HEK293T (cell line): ENCODE measurements at regions not wholly inside any gene's neighbourhood (a gene's known extent, or its start where the extent isn't known, plus 50 kb on each side); places are given as distances from the start of the nearest gene placed in this dataset.

ENCODE experiments used
- ARNT ChIP-seq: fragments of 450-650 bp; IDR thresholded peaks from 2 replicates; pipeline ENCODE4 v1.6.1; 2017; ENCODE audit warnings: mild to moderate bottlenecking
- BHLHE40 ChIP-seq: fragments of 450-650 bp; IDR thresholded peaks from 2 replicates; pipeline ENCODE4 v1.6.1; 2016; ENCODE audit warnings: mild to moderate bottlenecking, moderate library complexity, borderline replicate concordance
- FOXA1 ChIP-seq: fragments of 450-650 bp; IDR thresholded peaks from 2 replicates; pipeline ENCODE4 v1.6.1; 2016; ENCODE audit warnings: mild to moderate bottlenecking
- FOXK2 ChIP-seq: fragments of 450-650 bp; IDR thresholded peaks from 2 replicates; pipeline ENCODE4 v1.6.1; 2016; ENCODE audit warnings: mild to moderate bottlenecking
- HDGF ChIP-seq: fragments of 450-650 bp; IDR thresholded peaks from 2 replicates; pipeline ENCODE4 v1.6.1; 2017; ENCODE audit warnings: antibody characterized with exemption, borderline replicate concordance
- SUZ12 ChIP-seq: fragments of 450-650 bp; IDR thresholded peaks from 2 replicates; pipeline ENCODE4 v1.6.1; 2016; ENCODE audit warnings: mild to moderate bottlenecking
- TARDBP ChIP-seq: fragments of 450-650 bp; IDR thresholded peaks from 2 replicates; pipeline ENCODE4 v1.6.1; 2016
- ZNF384 ChIP-seq: fragments of 450-650 bp; IDR thresholded peaks from 2 replicates; pipeline ENCODE4 v1.6.1; 2016

GRCh38 chr1:81071072-81071858 lies 729.5 kb upstream of the ADGRL2 start:
- TF ChIP-seq ZNF384, result no peak
- TF ChIP-seq BHLHE40, result no peak
- TF ChIP-seq ARNT, result no peak
- no peak for TF ChIP-seq FOXK2
- TF ChIP-seq HDGF, result no peak
- TF ChIP-seq SUZ12, result no peak
- no peak for TF ChIP-seq TARDBP
- TF ChIP-seq FOXA1, result no peak
